ENCODE measurements at regions not wholly inside any gene's neighbourhood (a gene's known extent, or its start where the extent isn't known, plus 50 kb on each side); places are given as distances from the start of the nearest gene placed in this dataset.

GRCh38 chrY:17202395-17202794, 677.6 kb downstream of the CDY2B start:
- TF ChIP-seq CTCF (IDR thresholded peaks at IDR 0.05): no peak
- no peak for TF ChIP-seq POLR2A (IDR thresholded peaks at IDR 0.05)
